WTC11 (cell line): ENCODE measurements at regions not wholly inside any gene's neighbourhood (a gene's known extent, or its start where the extent isn't known, plus 50 kb on each side); places are given as distances from the start of the nearest gene placed in this dataset.

Experiments
- ATAC-seq: fragments of 200-7000 bp; cut with Tn5 transposase; 2 replicates; pipeline ENCODE4 v1.10.0; 2021; ENCODE audit warnings: mild to moderate bottlenecking, moderate library complexity
- CTCF ChIA-PET: fragments of 300-600 bp; sonication (Branson Sonifier 250); formaldehyde crosslinking; loops from one replicate; lab custom pipeline; 2021; ENCODE audit warnings: antibody characterized with exemption; lab: Charles Lee
- POLR2A ChIA-PET: fragments of 350-600 bp; sonication (Branson Sonifier 250); formaldehyde crosslinking; loops from one replicate; lab custom pipeline; 2021; ENCODE audit warnings: antibody characterized with exemption; lab: Charles Lee
- DNase-seq: peaks from one replicate; pipeline ENCODE4 v3.0.0; 2021; ENCODE audit warnings: low spot score
- H3K27ac Mint-ChIP-seq: 2 replicates; pipeline ENCODE4 v1.8.0; 2021; ENCODE audit warnings: mixed read lengths
- H3K27me3 Mint-ChIP-seq: 2 replicates; pipeline ENCODE4 v1.8.0; 2021; ENCODE audit warnings: low read depth, mild to moderate bottlenecking, moderate library complexity, mixed read lengths
- H3K36me3 Mint-ChIP-seq: 2 replicates; pipeline ENCODE4 v1.8.0; 2021; ENCODE audit warnings: mixed read lengths
- H3K4me1 Mint-ChIP-seq: 2 replicates; pipeline ENCODE4 v1.8.0; 2022; ENCODE audit warnings: mixed read lengths
- H3K4me3 Mint-ChIP-seq: 2 replicates; pipeline ENCODE4 v1.8.0; 2021; ENCODE audit warnings: mild to moderate bottlenecking, moderate library complexity, mixed read lengths
- H3K9me3 Mint-ChIP-seq: 2 replicates; pipeline ENCODE4 v1.8.0; 2021; ENCODE audit warnings: mixed read lengths
- ELF4 ChIP-seq: sonication (generic); formaldehyde crosslinking; IDR thresholded peaks from 2 replicates; pipeline ENCODE4 v1.8.1; 2022; ENCODE audit warnings: low read depth, mild to moderate bottlenecking, moderate library complexity, missing genetic modification reagents
- ETV6 ChIP-seq: sonication (generic); formaldehyde crosslinking; IDR thresholded peaks from 2 replicates; pipeline ENCODE4 v1.8.1; 2022; ENCODE audit warnings: mild to moderate bottlenecking, missing genetic modification reagents
- GRHL2 ChIP-seq: fragments of 250-450 bp; sonication (Bioruptor Pico); IDR thresholded peaks from 2 replicates; pipeline ENCODE4 v1.8.0; 2022; ENCODE audit warnings: mild to moderate bottlenecking, moderate library complexity; ENCODE audit not compliant: insufficient replicate concordance, severe bottlenecking
- GTF2I ChIP-seq: fragments of 250-450 bp; sonication (Bioruptor Pico); conservative IDR thresholded peaks from 2 replicates; pipeline ENCODE4 v1.4.0; 2021; ENCODE audit warnings: mild to moderate bottlenecking
- JAZF1 ChIP-seq: fragments of 250-450 bp; sonication (Bioruptor Pico); IDR thresholded peaks from 2 replicates; pipeline ENCODE4 v1.9.0; 2021; ENCODE audit warnings: moderate library complexity, mild to moderate bottlenecking, inconsistent platforms
- MYBL2 ChIP-seq: sonication (generic); formaldehyde crosslinking; IDR thresholded peaks from 2 replicates; pipeline ENCODE4 v1.8.1; 2023; ENCODE audit warnings: mild to moderate bottlenecking, moderate library complexity, missing genetic modification reagents
- NFATC4 ChIP-seq: fragments of 250-450 bp; sonication (Bioruptor Pico); IDR thresholded peaks from 2 replicates; pipeline ENCODE4 v1.9.0; 2021; ENCODE audit warnings: mild to moderate bottlenecking
- PRRX2 ChIP-seq: fragments of 250-450 bp; sonication (Bioruptor Pico); IDR thresholded peaks from 2 replicates; pipeline ENCODE4 v1.8.0; 2021; ENCODE audit warnings: mild to moderate bottlenecking
- TEAD1 ChIP-seq: sonication (generic); formaldehyde crosslinking; IDR thresholded peaks from 2 replicates; pipeline ENCODE4 v1.8.0; 2022; ENCODE audit warnings: mild to moderate bottlenecking, missing genetic modification reagents
- ZNF121 ChIP-seq: sonication (generic); formaldehyde crosslinking; IDR thresholded peaks from 2 replicates; pipeline ENCODE4 v1.8.0; 2023; ENCODE audit warnings: missing genetic modification reagents
- ZNF138 ChIP-seq: sonication (generic); formaldehyde crosslinking; conservative IDR thresholded peaks from 2 replicates; pipeline ENCODE4 v1.8.1; 2022; ENCODE audit warnings: mild to moderate bottlenecking, moderate library complexity, missing genetic modification reagents
- ZNF317 ChIP-seq: sonication (generic); formaldehyde crosslinking; IDR thresholded peaks from 2 replicates; pipeline ENCODE4 v1.8.1; 2023; ENCODE audit warnings: low read depth, mild to moderate bottlenecking, moderate library complexity, missing genetic modification reagents, borderline replicate concordance
- ZNF416 ChIP-seq: fragments of 250-450 bp; sonication (Bioruptor Pico); IDR thresholded peaks from 2 replicates; pipeline ENCODE4 v1.9.0; 2021; ENCODE audit warnings: mild to moderate bottlenecking, inconsistent platforms
- TF ChIP-seq, protein P1 (sequence below): sonication (generic); formaldehyde crosslinking; IDR thresholded peaks from 2 replicates; pipeline ENCODE4 v1.8.1; 2023; ENCODE audit warnings: mild to moderate bottlenecking, missing genetic modification reagents, borderline replicate concordance
- TF ChIP-seq, protein P2 (sequence below): sonication (generic); formaldehyde crosslinking; IDR thresholded peaks from 2 replicates; pipeline ENCODE4 v1.8.0; 2023; ENCODE audit warnings: missing genetic modification reagents, mild to moderate bottlenecking, borderline replicate concordance
- TF ChIP-seq, protein P3 (sequence below): sonication (generic); formaldehyde crosslinking; IDR thresholded peaks from 2 replicates; pipeline ENCODE4 v1.8.1; 2023; ENCODE audit warnings: mild to moderate bottlenecking, missing genetic modification reagents
- TF ChIP-seq, protein P4 (sequence below): fragments of 250-450 bp; sonication (Bioruptor Pico); IDR thresholded peaks from 2 replicates; pipeline ENCODE4 v1.9.0; 2021; ENCODE audit warnings: mild to moderate bottlenecking, borderline replicate concordance
- TF ChIP-seq, protein P5 (sequence below): sonication (generic); formaldehyde crosslinking; IDR thresholded peaks from 2 replicates; pipeline ENCODE4 v1.8.0; 2022; ENCODE audit warnings: mild to moderate bottlenecking, missing genetic modification reagents
- TF ChIP-seq, protein P6 (sequence below): sonication (generic); formaldehyde crosslinking; IDR thresholded peaks from 2 replicates; pipeline ENCODE4 v1.8.1; 2022; ENCODE audit warnings: mild to moderate bottlenecking, moderate library complexity, missing genetic modification reagents

DNA sequence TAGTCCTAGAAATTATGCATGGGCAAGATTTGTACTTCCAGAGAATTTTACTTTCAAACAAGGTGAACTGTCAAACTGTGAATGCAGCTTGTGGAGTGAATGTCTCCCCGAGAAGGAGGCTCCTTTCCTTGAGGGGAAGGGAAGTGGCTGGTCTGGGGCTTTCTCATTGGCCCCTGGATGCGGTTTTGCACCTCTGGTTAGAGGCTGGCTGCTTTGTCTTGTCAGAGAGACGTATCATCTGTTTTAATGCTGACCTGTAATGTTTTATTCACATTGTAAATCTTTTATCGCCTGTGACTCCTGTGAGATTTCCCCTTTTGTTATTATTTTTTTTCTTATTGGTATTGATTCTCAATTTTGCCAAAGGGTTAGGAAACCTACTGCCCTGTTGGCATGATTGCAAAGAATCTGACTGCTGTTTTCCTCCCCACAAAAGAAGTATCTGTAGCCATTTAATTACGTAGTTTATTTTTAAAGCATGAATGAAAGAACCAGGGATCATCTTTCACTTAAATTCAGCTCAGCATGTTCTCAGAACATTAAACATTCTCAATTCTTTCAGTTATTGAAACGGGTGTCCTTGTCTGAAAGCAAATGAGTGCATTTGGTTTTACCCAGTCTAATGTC is 238.3 kb upstream of the NFE2L3 start:
- Mint-ChIP-seq H3K27ac (no peak overlapping the region), H3K4me1 (peaks cover 15% of the 10 kb centered on the region), H3K27me3 (no peaks in the 10 kb centered on the region), H3K9me3 (peaks cover 10% of the 10 kb centered on the region), H3K4me3 (no peak overlapping the region), H3K36me3 (no peaks in the 10 kb centered on the region; the same call in 1 of the 2 replicates)
- CTCF ChIA-PET, result no interaction called here
- TF ChIP-seq ZNF121 (CRISPR knock-in tag) (no peak), ZNF317 (CRISPR knock-in tag) (no peak), ELF4 (CRISPR knock-in tag) (no peak), NFATC4 (CRISPR knock-in tag) (no peak), TEAD1 (CRISPR knock-in tag) (no peak), JAZF1 (CRISPR knock-in tag) (no peak), GRHL2 (no peak), ZNF138 (CRISPR knock-in tag) (no peak), GTF2I (CRISPR knock-in tag) (no peak)
- TF ChIP-seq, protein P1, sequence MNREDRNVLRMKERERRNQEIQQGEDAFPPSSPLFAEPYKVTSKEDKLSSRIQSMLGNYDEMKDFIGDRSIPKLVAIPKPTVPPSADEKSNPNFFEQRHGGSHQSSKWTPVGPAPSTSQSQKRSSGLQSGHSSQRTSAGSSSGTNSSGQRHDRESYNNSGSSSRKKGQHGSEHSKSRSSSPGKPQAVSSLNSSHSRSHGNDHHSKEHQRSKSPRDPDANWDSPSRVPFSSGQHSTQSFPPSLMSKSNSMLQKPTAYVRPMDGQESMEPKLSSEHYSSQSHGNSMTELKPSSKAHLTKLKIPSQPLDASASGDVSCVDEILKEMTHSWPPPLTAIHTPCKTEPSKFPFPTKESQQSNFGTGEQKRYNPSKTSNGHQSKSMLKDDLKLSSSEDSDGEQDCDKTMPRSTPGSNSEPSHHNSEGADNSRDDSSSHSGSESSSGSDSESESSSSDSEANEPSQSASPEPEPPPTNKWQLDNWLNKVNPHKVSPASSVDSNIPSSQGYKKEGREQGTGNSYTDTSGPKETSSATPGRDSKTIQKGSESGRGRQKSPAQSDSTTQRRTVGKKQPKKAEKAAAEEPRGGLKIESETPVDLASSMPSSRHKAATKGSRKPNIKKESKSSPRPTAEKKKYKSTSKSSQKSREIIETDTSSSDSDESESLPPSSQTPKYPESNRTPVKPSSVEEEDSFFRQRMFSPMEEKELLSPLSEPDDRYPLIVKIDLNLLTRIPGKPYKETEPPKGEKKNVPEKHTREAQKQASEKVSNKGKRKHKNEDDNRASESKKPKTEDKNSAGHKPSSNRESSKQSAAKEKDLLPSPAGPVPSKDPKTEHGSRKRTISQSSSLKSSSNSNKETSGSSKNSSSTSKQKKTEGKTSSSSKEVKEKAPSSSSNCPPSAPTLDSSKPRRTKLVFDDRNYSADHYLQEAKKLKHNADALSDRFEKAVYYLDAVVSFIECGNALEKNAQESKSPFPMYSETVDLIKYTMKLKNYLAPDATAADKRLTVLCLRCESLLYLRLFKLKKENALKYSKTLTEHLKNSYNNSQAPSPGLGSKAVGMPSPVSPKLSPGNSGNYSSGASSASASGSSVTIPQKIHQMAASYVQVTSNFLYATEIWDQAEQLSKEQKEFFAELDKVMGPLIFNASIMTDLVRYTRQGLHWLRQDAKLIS (CRISPR knock-in tag), result no peak
- TF ChIP-seq, protein P2, sequence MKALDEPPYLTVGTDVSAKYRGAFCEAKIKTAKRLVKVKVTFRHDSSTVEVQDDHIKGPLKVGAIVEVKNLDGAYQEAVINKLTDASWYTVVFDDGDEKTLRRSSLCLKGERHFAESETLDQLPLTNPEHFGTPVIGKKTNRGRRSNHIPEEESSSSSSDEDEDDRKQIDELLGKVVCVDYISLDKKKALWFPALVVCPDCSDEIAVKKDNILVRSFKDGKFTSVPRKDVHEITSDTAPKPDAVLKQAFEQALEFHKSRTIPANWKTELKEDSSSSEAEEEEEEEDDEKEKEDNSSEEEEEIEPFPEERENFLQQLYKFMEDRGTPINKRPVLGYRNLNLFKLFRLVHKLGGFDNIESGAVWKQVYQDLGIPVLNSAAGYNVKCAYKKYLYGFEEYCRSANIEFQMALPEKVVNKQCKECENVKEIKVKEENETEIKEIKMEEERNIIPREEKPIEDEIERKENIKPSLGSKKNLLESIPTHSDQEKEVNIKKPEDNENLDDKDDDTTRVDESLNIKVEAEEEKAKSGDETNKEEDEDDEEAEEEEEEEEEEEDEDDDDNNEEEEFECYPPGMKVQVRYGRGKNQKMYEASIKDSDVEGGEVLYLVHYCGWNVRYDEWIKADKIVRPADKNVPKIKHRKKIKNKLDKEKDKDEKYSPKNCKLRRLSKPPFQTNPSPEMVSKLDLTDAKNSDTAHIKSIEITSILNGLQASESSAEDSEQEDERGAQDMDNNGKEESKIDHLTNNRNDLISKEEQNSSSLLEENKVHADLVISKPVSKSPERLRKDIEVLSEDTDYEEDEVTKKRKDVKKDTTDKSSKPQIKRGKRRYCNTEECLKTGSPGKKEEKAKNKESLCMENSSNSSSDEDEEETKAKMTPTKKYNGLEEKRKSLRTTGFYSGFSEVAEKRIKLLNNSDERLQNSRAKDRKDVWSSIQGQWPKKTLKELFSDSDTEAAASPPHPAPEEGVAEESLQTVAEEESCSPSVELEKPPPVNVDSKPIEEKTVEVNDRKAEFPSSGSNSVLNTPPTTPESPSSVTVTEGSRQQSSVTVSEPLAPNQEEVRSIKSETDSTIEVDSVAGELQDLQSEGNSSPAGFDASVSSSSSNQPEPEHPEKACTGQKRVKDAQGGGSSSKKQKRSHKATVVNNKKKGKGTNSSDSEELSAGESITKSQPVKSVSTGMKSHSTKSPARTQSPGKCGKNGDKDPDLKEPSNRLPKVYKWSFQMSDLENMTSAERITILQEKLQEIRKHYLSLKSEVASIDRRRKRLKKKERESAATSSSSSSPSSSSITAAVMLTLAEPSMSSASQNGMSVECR, result no peak
- ATAC-seq (no peak), DNase-seq (no peak)
- POLR2A ChIA-PET, result no interaction called here

DNA sequence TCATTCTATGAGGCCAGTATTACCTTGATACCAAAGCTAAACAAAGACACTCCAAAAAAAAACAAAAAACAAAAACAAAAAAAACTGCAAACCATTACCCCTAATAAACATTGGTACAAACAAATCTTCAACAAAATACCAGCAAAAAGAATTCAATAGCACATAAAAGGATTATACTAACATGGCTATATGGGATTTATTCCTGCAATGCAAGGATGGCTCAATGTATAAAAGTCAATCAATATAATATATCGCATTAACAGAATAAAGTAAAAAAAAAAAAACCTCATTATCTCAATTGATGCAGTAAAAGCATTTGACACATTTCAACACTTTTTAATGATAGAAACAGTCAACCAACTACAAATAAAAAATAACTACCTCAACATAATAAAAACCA is 233.3 kb upstream of the NFE2L3 start:
- no peak overlapping the region for H3K27ac Mint-ChIP-seq
- DNase-seq (no peak), ATAC-seq (no peak)
- H3K4me3 Mint-ChIP-seq, result no peak overlapping the region
- H3K36me3 Mint-ChIP-seq, result no peaks in the 10 kb centered on the region; the same call in 1 of the 2 replicates
- ChIA-PET CTCF (no interaction called here), POLR2A (no interaction called here)
- H3K9me3 Mint-ChIP-seq, result peaks cover 15% of the 10 kb centered on the region
- peaks cover 3% of the 10 kb centered on the region; the same call in 1 of the 2 replicates for H3K4me1 Mint-ChIP-seq
- no peaks in the 10 kb centered on the region for H3K27me3 Mint-ChIP-seq
- TF ChIP-seq, protein P3, sequence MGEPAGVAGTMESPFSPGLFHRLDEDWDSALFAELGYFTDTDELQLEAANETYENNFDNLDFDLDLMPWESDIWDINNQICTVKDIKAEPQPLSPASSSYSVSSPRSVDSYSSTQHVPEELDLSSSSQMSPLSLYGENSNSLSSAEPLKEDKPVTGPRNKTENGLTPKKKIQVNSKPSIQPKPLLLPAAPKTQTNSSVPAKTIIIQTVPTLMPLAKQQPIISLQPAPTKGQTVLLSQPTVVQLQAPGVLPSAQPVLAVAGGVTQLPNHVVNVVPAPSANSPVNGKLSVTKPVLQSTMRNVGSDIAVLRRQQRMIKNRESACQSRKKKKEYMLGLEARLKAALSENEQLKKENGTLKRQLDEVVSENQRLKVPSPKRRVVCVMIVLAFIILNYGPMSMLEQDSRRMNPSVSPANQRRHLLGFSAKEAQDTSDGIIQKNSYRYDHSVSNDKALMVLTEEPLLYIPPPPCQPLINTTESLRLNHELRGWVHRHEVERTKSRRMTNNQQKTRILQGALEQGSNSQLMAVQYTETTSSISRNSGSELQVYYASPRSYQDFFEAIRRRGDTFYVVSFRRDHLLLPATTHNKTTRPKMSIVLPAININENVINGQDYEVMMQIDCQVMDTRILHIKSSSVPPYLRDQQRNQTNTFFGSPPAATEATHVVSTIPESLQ (CRISPR knock-in tag), result no peak
- TF ChIP-seq ZNF416 (CRISPR knock-in tag) (no peak), MYBL2 (CRISPR knock-in tag) (no peak), PRRX2 (CRISPR knock-in tag) (no peak), ETV6 (CRISPR knock-in tag) (no peak), NFATC4 (CRISPR knock-in tag) (no peak)
- TF ChIP-seq, protein P4, sequence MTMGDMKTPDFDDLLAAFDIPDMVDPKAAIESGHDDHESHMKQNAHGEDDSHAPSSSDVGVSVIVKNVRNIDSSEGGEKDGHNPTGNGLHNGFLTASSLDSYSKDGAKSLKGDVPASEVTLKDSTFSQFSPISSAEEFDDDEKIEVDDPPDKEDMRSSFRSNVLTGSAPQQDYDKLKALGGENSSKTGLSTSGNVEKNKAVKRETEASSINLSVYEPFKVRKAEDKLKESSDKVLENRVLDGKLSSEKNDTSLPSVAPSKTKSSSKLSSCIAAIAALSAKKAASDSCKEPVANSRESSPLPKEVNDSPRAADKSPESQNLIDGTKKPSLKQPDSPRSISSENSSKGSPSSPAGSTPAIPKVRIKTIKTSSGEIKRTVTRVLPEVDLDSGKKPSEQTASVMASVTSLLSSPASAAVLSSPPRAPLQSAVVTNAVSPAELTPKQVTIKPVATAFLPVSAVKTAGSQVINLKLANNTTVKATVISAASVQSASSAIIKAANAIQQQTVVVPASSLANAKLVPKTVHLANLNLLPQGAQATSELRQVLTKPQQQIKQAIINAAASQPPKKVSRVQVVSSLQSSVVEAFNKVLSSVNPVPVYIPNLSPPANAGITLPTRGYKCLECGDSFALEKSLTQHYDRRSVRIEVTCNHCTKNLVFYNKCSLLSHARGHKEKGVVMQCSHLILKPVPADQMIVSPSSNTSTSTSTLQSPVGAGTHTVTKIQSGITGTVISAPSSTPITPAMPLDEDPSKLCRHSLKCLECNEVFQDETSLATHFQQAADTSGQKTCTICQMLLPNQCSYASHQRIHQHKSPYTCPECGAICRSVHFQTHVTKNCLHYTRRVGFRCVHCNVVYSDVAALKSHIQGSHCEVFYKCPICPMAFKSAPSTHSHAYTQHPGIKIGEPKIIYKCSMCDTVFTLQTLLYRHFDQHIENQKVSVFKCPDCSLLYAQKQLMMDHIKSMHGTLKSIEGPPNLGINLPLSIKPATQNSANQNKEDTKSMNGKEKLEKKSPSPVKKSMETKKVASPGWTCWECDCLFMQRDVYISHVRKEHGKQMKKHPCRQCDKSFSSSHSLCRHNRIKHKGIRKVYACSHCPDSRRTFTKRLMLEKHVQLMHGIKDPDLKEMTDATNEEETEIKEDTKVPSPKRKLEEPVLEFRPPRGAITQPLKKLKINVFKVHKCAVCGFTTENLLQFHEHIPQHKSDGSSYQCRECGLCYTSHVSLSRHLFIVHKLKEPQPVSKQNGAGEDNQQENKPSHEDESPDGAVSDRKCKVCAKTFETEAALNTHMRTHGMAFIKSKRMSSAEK (CRISPR knock-in tag), result no peak
- TF ChIP-seq, protein P5, sequence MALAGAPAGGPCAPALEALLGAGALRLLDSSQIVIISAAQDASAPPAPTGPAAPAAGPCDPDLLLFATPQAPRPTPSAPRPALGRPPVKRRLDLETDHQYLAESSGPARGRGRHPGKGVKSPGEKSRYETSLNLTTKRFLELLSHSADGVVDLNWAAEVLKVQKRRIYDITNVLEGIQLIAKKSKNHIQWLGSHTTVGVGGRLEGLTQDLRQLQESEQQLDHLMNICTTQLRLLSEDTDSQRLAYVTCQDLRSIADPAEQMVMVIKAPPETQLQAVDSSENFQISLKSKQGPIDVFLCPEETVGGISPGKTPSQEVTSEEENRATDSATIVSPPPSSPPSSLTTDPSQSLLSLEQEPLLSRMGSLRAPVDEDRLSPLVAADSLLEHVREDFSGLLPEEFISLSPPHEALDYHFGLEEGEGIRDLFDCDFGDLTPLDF (CRISPR knock-in tag), result no peak
- TF ChIP-seq, protein P6, sequence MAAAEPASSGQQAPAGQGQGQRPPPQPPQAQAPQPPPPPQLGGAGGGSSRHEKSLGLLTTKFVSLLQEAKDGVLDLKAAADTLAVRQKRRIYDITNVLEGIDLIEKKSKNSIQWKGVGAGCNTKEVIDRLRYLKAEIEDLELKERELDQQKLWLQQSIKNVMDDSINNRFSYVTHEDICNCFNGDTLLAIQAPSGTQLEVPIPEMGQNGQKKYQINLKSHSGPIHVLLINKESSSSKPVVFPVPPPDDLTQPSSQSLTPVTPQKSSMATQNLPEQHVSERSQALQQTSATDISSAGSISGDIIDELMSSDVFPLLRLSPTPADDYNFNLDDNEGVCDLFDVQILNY, result no peak
